SK-N-SH treated with all-trans-retinoic acid at 6 μM for 48 hours (cell line): ENCODE measurements at regions not wholly inside any gene's neighbourhood (a gene's known extent, or its start where the extent isn't known, plus 50 kb on each side); places are given as distances from the start of the nearest gene placed in this dataset.

Experiments
- ATAC-seq: fragments of 200-7000 bp; cut with Tn5 transposase; 3 replicates; pipeline ENCODE4 v1.9.1; 2020; ENCODE audit warnings: mild to moderate bottlenecking, moderate library complexity
- ARNTL ChIP-seq: fragments of 450-650 bp; formaldehyde crosslinking; IDR thresholded peaks from 2 replicates; pipeline ENCODE4 v1.5.0; 2020; ENCODE audit warnings: low read depth, mild to moderate bottlenecking, moderate library complexity, borderline replicate concordance
- BACH2 ChIP-seq: fragments of 250-450 bp; sonication (Bioruptor Pico); IDR thresholded peaks from 2 replicates; pipeline ENCODE4 v1.9.0; 2021; ENCODE audit warnings: mild to moderate bottlenecking, borderline replicate concordance
- CREB5 ChIP-seq: fragments of 250-450 bp; sonication (Bioruptor Pico); IDR thresholded peaks from 2 replicates; pipeline ENCODE4 v1.5.1; 2020; ENCODE audit warnings: low read depth, mild to moderate bottlenecking, moderate library complexity
- CSDC2 ChIP-seq: fragments of 250-450 bp; sonication (Bioruptor Pico); IDR thresholded peaks from 2 replicates; pipeline ENCODE4 v1.5.0; 2020; ENCODE audit warnings: mild to moderate bottlenecking, moderate library complexity
- ESRRG ChIP-seq: fragments of 250-450 bp; sonication (Bioruptor Pico); IDR thresholded peaks from 2 replicates; pipeline ENCODE4 v1.6.1; 2021; ENCODE audit warnings: mild to moderate bottlenecking
- GLIS3 ChIP-seq: fragments of 250-450 bp; sonication (Bioruptor Pico); IDR thresholded peaks from 2 replicates; pipeline ENCODE4 v1.5.0; 2020; ENCODE audit warnings: mild to moderate bottlenecking, moderate library complexity
- ISL1 ChIP-seq: fragments of 250-450 bp; sonication (Bioruptor Pico); IDR thresholded peaks from 2 replicates; pipeline ENCODE4 v2.1.2; 2022; ENCODE audit warnings: mild to moderate bottlenecking, moderate library complexity
- OSR1 ChIP-seq: fragments of 250-450 bp; sonication (Bioruptor Pico); IDR thresholded peaks from 2 replicates; pipeline ENCODE4 v1.8.0; 2022; ENCODE audit warnings: moderate library complexity, mild to moderate bottlenecking, inconsistent platforms
- PATZ1 ChIP-seq: fragments of 250-450 bp; sonication (Bioruptor Pico); IDR thresholded peaks from 2 replicates; pipeline ENCODE4 v1.8.0; 2020; ENCODE audit warnings: mild to moderate bottlenecking, moderate library complexity, borderline replicate concordance
- PPARA ChIP-seq: fragments of 250-450 bp; sonication (Bioruptor Pico); IDR thresholded peaks from 2 replicates; pipeline ENCODE4 v1.5.0; 2020; ENCODE audit warnings: mild to moderate bottlenecking, borderline replicate concordance
- TCF4 ChIP-seq: fragments of 250-450 bp; sonication (Bioruptor Pico); IDR thresholded peaks from 2 replicates; pipeline ENCODE4 v1.8.0; 2021; ENCODE audit warnings: mild to moderate bottlenecking, moderate library complexity, borderline replicate concordance
- TOX ChIP-seq: fragments of 250-450 bp; sonication (Bioruptor Pico); IDR thresholded peaks from 2 replicates; pipeline ENCODE4 v1.8.0; 2021; ENCODE audit warnings: mild to moderate bottlenecking, moderate library complexity, borderline replicate concordance
- ZC3H10 ChIP-seq: fragments of 250-450 bp; sonication (Bioruptor Pico); IDR thresholded peaks from 2 replicates; pipeline ENCODE4 v1.5.1; 2021; ENCODE audit warnings: mild to moderate bottlenecking, moderate library complexity
- ZFP30 ChIP-seq: fragments of 450-650 bp; formaldehyde crosslinking; IDR thresholded peaks from 2 replicates; pipeline ENCODE4 v1.5.0; 2022; ENCODE audit warnings: mild to moderate bottlenecking, moderate library complexity
- ZNF70 ChIP-seq: fragments of 450-650 bp; formaldehyde crosslinking; IDR thresholded peaks from 2 replicates; pipeline ENCODE4 v1.5.0; 2020; ENCODE audit warnings: mild to moderate bottlenecking, moderate library complexity
- TF ChIP-seq, protein P1 (sequence below): fragments of 250-450 bp; sonication (Bioruptor Pico); IDR thresholded peaks from 2 replicates; pipeline ENCODE4 v1.5.0; 2020; ENCODE audit warnings: mild to moderate bottlenecking, moderate library complexity
- TF ChIP-seq, protein P2 (sequence below): fragments of 250-450 bp; sonication (Bioruptor Pico); IDR thresholded peaks from 2 replicates; pipeline ENCODE4 v1.5.1; 2021; ENCODE audit warnings: mild to moderate bottlenecking, moderate library complexity
- TF ChIP-seq, protein P3 (sequence below): fragments of 250-450 bp; sonication (Bioruptor Pico); IDR thresholded peaks from 2 replicates; pipeline ENCODE4 v1.8.0; 2021; ENCODE audit warnings: low read depth, mild to moderate bottlenecking, moderate library complexity, borderline replicate concordance

DNA sequence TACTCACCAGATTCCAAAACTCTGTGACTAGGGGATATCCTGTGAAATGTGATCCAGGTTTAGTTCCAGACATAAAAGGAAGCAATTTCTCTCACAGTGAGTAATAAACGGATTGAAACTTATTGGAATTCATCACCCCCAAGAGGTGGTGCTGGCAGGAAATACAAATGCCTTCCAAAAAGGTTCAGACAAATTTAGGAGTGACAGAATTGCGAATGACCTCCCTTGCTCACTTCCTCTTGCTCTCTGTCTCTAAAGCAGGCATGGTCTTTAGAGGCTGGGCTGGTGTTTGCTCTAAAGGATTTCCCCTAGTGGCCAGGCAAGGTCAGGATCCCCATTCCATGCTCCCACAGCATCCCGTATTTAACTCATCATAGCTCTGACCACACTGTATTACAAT is 449.4 kb upstream of the PPP2R3A start (continued):
- TF ChIP-seq, protein P1, sequence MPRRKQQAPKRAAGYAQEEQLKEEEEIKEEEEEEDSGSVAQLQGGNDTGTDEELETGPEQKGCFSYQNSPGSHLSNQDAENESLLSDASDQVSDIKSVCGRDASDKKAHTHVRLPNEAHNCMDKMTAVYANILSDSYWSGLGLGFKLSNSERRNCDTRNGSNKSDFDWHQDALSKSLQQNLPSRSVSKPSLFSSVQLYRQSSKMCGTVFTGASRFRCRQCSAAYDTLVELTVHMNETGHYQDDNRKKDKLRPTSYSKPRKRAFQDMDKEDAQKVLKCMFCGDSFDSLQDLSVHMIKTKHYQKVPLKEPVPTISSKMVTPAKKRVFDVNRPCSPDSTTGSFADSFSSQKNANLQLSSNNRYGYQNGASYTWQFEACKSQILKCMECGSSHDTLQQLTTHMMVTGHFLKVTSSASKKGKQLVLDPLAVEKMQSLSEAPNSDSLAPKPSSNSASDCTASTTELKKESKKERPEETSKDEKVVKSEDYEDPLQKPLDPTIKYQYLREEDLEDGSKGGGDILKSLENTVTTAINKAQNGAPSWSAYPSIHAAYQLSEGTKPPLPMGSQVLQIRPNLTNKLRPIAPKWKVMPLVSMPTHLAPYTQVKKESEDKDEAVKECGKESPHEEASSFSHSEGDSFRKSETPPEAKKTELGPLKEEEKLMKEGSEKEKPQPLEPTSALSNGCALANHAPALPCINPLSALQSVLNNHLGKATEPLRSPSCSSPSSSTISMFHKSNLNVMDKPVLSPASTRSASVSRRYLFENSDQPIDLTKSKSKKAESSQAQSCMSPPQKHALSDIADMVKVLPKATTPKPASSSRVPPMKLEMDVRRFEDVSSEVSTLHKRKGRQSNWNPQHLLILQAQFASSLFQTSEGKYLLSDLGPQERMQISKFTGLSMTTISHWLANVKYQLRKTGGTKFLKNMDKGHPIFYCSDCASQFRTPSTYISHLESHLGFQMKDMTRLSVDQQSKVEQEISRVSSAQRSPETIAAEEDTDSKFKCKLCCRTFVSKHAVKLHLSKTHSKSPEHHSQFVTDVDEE (CRISPR knock-in tag), result no peak

GRCh38 chr3:135528413-135529015 is 437.0 kb upstream of the PPP2R3A start:
- no peak for TF ChIP-seq CREB5 (CRISPR knock-in tag)
- TF ChIP-seq ZC3H10, result no peak
- TF ChIP-seq ZFP30 (CRISPR knock-in tag), result no peak
- TF ChIP-seq GLIS3 (CRISPR knock-in tag), result no peak
- TF ChIP-seq CSDC2 (CRISPR knock-in tag), result no peak
- TF ChIP-seq, protein P2, sequence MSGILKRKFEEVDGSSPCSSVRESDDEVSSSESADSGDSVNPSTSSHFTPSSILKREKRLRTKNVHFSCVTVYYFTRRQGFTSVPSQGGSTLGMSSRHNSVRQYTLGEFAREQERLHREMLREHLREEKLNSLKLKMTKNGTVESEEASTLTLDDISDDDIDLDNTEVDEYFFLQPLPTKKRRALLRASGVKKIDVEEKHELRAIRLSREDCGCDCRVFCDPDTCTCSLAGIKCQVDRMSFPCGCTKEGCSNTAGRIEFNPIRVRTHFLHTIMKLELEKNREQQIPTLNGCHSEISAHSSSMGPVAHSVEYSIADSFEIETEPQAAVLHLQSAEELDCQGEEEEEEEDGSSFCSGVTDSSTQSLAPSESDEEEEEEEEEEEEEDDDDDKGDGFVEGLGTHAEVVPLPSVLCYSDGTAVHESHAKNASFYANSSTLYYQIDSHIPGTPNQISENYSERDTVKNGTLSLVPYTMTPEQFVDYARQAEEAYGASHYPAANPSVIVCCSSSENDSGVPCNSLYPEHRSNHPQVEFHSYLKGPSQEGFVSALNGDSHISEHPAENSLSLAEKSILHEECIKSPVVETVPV, result no peak
- no peak for TF ChIP-seq ARNTL (CRISPR knock-in tag)
- TF ChIP-seq, all 23 proteins: peak for 0
- no peak for ATAC-seq

DNA sequence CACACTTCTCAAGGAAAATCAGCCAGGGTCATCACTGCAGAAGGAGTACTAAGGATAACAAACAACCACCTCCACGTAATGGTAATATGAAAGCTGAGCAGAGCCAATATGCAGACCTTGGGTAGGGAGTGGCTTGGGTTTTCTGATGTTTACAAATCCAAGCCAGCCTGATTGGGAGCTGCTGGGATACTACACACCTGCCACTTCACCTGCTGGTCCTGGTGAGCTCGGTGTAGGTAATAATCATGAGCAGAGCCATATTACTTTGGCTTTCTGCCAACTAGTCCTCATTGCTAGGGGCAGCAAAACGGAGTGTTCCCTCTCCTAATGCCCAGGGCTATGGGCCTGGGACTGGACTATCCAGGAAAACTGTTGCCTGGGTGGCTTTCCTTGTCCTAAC is 433.5 kb upstream of the PPP2R3A start:
- TF ChIP-seq OSR1 (no peak), GLIS3 (CRISPR knock-in tag) (no peak), TCF4 (CRISPR knock-in tag) (no peak), ESRRG (CRISPR knock-in tag) (no peak), ZNF70 (CRISPR knock-in tag) (no peak), ARNTL (CRISPR knock-in tag) (no peak), BACH2 (CRISPR knock-in tag) (no peak), ZFP30 (CRISPR knock-in tag) (no peak)
- TF ChIP-seq, protein P1 (CRISPR knock-in tag), result no peak
- no peak for ATAC-seq

DNA sequence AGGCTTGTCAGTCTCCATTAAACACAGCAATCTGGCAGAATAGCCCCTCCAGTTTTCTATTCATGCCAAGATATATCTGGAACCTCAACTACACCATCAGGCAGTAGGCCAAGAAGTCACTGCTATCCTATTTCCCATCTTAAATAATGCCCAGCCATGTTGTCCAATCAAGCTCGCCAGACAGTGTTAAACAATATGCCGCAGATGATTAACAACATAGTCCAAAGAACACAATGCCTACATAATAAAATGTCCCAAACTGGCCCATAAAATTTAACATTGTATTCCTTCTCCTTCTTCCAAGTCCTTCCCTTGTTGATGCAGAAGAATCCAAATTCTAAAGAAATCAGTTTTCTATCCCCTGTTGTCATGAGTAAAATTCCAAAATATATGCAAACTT is 427.4 kb upstream of the PPP2R3A start:
- ATAC-seq, result no peak
- TF ChIP-seq TOX (no peak), ZNF70 (CRISPR knock-in tag) (no peak), PATZ1 (CRISPR knock-in tag) (no peak), PPARA (CRISPR knock-in tag) (no peak), ISL1 (CRISPR knock-in tag) (no peak), OSR1 (no peak), ZFP30 (CRISPR knock-in tag) (no peak)
- TF ChIP-seq, protein P3, sequence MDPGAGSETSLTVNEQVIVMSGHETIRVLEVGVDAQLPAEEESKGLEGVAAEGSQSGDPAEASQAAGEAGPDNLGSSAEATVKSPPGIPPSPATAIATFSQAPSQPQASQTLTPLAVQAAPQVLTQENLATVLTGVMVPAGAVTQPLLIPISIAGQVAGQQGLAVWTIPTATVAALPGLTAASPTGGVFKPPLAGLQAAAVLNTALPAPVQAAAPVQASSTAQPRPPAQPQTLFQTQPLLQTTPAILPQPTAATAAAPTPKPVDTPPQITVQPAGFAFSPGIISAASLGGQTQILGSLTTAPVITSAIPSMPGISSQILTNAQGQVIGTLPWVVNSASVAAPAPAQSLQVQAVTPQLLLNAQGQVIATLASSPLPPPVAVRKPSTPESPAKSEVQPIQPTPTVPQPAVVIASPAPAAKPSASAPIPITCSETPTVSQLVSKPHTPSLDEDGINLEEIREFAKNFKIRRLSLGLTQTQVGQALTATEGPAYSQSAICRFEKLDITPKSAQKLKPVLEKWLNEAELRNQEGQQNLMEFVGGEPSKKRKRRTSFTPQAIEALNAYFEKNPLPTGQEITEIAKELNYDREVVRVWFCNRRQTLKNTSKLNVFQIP (CRISPR knock-in tag), result no peak
- TF ChIP-seq, protein P1 (CRISPR knock-in tag), result no peak
- TF ChIP-seq, protein P2, result no peak
